ENCODE measurements at regions not wholly inside any gene's neighbourhood (a gene's known extent, or its start where the extent isn't known, plus 50 kb on each side); places are given as distances from the start of the nearest gene placed in this dataset.

DNA sequence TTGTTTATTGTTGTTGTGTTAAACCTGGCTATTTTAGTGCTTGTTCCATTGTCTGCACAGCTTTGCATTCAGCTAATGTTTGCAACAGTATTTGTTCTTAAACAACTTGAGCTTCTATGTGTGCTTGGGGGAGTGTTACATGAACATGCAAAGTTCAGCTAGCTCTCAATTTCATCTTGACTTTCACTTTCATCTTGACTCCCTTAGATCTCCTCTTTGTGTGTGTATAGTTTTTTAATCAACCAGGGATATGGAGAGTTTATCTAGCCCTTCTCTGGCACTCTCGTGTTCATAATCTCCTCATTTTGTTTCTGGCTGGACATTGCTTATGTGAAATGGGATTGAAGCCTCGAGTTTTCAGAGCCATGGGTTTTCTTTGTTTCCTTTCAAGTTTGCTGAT, 212.4 kb upstream of the ZBTB20 start:
- Histone ChIP-seq H3K27ac (no peak overlapping the region), H3K4me1 (no peaks in the 10 kb centered on the region), H3K36me3 (no peaks in the 10 kb centered on the region), H3K9me3 (no peaks in the 10 kb centered on the region), H3K4me3 (no peak overlapping the region), H3K27me3 (no peaks in the 10 kb centered on the region)
- DNase-seq (peak in 1 of 4 donors; percentile 45), ATAC-seq (no peak)
- intact Hi-C loops (cut with DNase I) = no loop called here
- TF ChIP-seq, protein P1, sequence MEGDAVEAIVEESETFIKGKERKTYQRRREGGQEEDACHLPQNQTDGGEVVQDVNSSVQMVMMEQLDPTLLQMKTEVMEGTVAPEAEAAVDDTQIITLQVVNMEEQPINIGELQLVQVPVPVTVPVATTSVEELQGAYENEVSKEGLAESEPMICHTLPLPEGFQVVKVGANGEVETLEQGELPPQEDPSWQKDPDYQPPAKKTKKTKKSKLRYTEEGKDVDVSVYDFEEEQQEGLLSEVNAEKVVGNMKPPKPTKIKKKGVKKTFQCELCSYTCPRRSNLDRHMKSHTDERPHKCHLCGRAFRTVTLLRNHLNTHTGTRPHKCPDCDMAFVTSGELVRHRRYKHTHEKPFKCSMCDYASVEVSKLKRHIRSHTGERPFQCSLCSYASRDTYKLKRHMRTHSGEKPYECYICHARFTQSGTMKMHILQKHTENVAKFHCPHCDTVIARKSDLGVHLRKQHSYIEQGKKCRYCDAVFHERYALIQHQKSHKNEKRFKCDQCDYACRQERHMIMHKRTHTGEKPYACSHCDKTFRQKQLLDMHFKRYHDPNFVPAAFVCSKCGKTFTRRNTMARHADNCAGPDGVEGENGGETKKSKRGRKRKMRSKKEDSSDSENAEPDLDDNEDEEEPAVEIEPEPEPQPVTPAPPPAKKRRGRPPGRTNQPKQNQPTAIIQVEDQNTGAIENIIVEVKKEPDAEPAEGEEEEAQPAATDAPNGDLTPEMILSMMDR (IDR thresholded peaks at IDR 0.05) = no peak

DNA sequence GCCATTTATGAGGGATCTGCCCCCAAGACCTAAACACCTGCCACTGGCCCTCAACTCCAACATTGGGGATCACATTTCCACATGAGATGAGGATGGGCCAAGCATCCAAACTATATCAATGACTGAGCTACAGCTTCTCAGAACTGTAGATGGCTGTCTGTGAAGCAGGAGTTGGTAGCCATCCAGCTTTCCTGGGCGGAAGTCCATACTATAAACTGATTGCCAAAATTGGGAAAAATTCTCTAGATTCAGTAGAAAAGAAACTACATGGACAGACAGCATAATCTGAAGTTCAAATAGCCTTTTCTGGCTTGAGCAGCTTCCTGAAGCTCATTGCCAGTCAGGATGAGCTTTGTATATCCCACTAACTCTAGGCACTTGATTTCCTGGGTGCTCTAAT, 214.7 kb upstream of the ZBTB20 start:
- no peak overlapping the region for H3K4me3 ChIP-seq
- TF ChIP-seq, protein P1 (IDR thresholded peaks at IDR 0.05) = no peak
- no peak for DNase-seq
- peaks cover 0 to 8% of the 10 kb centered on the region in 2 donors for H3K9me3 ChIP-seq
- no peaks in the 10 kb centered on the region for H3K36me3 ChIP-seq
- no peak for ATAC-seq
- H3K27ac ChIP-seq = no peak overlapping the region
- H3K4me1 ChIP-seq = no peaks in the 10 kb centered on the region
- no peaks in the 10 kb centered on the region for H3K27me3 ChIP-seq
- intact Hi-C loops (cut with DNase I) = no loop called here

DNA sequence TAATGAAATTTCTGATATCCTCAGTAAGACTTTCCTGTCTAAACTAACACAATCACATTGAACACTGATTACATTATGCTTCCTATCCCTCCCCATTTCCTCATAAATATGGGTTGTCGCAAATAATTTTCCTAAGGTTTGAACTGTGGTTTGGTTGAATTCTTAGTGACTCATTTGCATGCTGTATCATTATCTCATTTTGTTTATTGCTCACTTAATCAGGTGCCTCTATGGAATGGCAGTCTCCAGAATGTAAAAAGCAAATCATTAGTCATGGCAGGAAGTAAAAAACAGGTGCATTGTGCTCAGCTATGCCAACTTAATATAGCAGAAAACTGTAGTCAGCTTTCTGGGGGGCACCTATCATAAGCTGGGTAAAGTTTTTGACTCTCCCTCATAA, 216.0 kb upstream of the ZBTB20 start:
- intact Hi-C loops (cut with DNase I) = no loop called here
- Histone ChIP-seq H3K4me3 (no peak overlapping the region), H3K27ac (no peak overlapping the region), H3K9me3 (peaks cover 0 to 8% of the 10 kb centered on the region in 2 donors), H3K36me3 (no peaks in the 10 kb centered on the region), H3K27me3 (no peaks in the 10 kb centered on the region), H3K4me1 (no peaks in the 10 kb centered on the region)
- TF ChIP-seq, protein P1 (IDR thresholded peaks at IDR 0.05) = no peak
- ATAC-seq (no peak), DNase-seq (no peak)

DNA sequence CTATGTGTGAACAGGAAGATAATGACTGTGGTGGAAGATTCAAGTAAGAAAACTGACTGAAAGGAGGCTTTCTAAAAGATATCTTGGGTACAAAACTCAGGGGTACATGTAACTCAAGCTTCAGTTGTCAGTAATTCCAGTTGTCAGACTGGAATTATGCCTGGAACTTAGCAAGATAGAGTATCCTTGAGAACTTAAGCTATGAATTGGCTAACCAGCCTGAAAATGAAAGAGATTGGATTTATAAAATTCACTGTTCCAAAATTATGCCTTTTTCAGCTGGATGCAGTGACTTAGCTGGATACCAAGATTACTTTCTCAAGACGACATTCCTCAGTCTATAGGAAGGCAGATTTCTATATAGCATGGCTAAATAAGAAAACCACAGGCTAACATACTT, 221.9 kb upstream of the ZBTB20 start:
- H3K36me3 ChIP-seq = no peaks in the 10 kb centered on the region
- H3K4me1 ChIP-seq = no peaks in the 10 kb centered on the region
- DNase-seq = no peak
- intact Hi-C loops (cut with DNase I) = no loop called here
- peaks cover 0 to 8% of the 10 kb centered on the region in 2 donors for H3K9me3 ChIP-seq
- TF ChIP-seq, protein P1 (IDR thresholded peaks at IDR 0.05) = no peak
- ATAC-seq = no peak
- no peaks in the 10 kb centered on the region for H3K27me3 ChIP-seq
- H3K27ac ChIP-seq = no peak overlapping the region
- no peak overlapping the region for H3K4me3 ChIP-seq

DNA sequence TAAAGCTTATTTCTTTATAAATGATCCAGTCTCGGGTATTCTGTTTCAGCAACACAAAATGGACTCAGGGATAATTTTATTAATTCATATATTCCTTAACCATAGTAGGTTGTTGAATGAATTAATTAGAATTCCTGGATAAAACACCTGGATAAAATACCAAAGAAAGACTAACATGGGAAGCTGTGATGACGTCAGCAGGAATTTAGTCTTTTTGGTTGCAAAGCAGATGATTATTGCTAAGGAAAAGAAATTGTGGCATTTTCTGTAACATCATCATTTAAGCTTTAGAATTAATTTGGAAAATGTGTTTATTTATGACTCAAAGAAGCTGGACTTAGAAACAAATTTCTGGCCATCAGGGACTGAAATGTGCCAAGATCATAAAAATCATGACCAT, 228.3 kb upstream of the ZBTB20 start:
- intact Hi-C loops (cut with DNase I) = no loop called here
- H3K27me3 ChIP-seq = no peaks in the 10 kb centered on the region
- H3K4me3 ChIP-seq = no peak overlapping the region
- no peak for ATAC-seq
- H3K9me3 ChIP-seq = no peaks in the 10 kb centered on the region
- H3K36me3 ChIP-seq = no peaks in the 10 kb centered on the region
- no peak overlapping the region for H3K27ac ChIP-seq
- DNase-seq = no peak
- TF ChIP-seq, protein P1 (IDR thresholded peaks at IDR 0.05) = no peak
- H3K4me1 ChIP-seq = no peaks in the 10 kb centered on the region
